ENCODE measurements at regions not wholly inside any gene's neighbourhood (a gene's known extent, or its start where the extent isn't known, plus 50 kb on each side); places are given as distances from the start of the nearest gene placed in this dataset.

DNA sequence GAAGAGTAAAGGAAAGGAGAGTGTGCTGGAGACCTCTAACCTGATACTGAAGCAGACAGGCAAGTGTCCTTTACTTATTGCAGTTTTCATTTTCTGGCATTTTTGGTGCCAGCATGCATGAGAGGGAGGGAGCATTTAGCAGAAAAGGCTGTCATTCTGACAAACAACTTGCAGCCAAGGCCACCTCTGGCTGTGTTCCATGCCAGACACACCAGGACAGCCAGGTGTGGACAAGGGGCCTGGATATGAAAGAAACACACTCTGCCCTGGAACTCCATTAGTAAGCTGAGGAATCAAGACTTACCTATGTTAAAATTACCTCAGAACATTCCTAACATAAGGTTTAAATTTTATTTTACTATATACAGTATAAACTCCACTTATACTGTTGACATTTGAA, 365.4 kb upstream of the CAMK1G start:
- DNase-seq (ENCODE audit: low read depth in 2 of 2): no peak

GRCh38 chr1:209218981-209219380, 364.5 kb upstream of the CAMK1G start:
- DNase-seq (ENCODE audit: low read depth in 2 of 2): no peak

DNA sequence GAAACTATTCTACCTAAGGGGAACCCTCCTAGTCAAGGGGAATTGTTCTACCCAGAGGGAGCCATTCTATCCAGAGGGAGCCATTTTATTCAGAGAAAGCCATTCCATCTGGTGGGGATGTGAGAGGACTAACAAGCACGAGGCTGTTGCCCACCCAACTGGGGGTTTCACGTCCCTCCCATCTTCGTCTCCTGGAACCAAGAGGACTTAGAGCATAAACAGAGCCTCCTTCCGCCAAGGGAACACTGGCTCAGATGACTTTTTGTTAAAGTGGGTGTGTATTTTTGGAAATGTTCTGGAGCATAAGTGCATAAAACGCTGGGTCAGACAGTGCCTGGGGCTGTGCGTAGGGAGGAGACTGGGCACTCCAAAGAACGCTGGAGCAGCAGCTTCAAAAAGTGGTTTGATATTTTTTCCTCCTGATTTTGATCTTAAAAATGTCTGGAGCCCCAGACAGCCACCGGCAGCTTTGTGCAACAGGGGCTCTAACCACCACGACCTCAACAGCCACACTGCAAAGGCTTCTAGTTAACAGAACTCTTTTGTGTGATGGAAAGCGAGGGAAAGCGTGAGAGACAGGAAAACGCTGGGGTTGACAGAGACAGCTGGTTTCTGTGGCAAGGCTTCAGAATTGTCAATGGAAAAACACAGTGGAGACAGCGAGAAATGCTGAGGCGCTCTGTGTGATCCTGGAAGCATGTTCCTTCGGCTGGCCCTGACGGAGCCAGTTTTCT, 363.6 kb upstream of the CAMK1G start:
- DNase-seq (ENCODE audit: low read depth in 2 of 2): no peak

- no peak for DNase-seq (ENCODE audit: low read depth in 2 of 2)
Measured at GRCh38 chr1:209222826-209223225, 360.7 kb upstream of the CAMK1G start.

DNA sequence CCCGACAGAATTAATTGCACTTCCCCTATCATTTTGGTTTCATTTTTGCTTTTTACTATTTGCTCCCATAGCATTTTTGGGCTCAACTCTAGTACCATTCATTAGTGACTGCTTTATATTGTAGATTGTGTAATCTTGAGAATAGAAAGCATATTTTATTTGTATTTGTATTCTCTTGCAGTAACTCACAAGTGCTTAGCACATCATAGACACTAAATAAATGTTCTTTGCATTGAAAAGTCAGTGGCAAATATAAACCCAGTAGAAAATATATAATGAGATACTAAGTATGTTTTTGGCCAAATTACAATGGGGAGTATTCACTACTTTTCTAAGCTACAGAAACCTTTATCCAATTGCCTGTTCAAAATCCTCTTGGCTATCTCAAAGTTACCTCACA, 359.7 kb upstream of the CAMK1G start:
- no peak for DNase-seq (ENCODE audit: low read depth in 2 of 2)

DNA sequence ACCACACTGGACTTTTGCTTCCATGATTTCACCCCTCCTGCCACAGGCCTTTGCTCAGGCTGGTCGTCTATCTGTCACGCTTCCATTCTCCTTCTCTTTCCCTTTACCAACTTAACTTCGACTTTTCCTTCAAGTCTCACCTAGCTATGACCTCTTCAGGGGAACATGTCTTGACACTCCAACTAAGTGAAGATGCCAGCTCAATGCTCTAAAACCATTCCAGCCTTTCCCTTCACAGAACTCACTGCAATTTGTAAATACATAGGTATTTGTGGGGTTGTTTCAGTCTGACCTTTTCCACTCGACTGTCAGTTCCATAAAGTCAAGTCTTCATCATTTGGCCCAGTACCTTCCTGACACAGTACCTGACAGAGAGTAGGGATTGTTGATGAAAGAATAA, 358.6 kb upstream of the CAMK1G start:
- no peak for DNase-seq (ENCODE audit: low read depth in 2 of 2)

DNA sequence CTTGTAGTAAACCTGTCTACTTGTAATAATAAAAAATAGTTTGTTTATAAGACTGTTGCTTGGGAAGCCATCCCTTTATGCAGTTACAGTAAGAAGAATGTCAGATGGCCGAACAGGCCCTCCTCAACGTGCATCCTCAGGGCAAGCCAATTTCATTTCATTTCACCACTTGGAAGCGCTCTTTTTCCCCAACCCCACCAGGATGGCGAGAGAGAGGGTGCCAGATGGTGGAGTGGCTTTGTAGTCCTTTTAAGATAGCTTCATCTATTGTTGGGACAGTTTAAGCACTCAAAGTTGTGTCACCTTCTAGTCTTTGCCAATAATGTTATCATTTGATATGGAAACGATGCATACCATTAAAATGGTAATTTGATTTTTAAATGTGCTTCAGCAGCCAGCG, 356.3 kb upstream of the CAMK1G start:
- DNase-seq (ENCODE audit: low read depth in 2 of 2): no peak

DNA sequence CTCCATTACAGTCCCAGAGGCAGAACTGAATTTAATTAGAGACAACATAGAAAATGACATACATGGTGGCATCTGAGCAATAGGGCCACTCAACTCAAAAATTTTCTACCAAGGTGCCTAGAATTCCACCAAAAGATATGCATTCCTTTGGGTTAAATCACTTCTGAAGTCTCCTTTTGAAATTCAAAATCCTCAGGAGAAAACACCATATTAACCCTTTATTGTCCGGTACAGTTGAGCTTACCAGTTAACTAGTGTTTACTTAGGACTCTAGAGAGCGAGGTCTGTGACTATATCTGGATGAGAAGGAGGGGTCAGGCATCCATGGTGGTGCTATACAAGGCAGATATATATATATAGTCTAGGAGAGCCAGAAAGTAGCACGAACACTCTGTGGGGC, 355.6 kb upstream of the CAMK1G start:
- DNase-seq (ENCODE audit: low read depth in 2 of 2): no peak

DNA sequence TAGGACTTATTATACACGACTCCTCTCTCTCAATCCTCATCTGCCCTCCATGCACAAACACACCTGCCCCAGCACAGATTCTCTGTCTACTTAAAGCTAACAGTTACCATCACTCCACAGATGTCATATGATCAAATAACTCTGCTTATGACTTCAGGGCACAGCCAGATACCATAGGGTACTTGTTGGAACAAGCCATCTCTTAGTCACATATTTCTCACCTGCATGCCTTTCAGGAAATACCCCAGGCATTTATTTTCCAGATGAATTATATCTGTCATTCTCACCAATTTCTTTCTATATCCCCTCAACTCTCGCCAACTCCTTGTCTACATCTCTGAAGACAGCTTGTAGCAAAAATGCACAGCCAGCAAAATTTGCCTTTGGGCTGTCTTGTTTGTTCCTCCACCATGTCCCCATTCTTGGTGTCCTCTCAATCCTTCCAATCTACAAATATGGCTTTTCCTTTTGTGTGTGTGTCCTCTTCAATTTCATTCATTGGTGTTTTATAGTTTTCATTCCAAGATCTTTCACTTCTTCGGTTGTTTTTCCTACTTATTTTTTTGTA, 353.9 kb upstream of the CAMK1G start:
- no peak for DNase-seq (ENCODE audit: low read depth in 2 of 2)

DNA sequence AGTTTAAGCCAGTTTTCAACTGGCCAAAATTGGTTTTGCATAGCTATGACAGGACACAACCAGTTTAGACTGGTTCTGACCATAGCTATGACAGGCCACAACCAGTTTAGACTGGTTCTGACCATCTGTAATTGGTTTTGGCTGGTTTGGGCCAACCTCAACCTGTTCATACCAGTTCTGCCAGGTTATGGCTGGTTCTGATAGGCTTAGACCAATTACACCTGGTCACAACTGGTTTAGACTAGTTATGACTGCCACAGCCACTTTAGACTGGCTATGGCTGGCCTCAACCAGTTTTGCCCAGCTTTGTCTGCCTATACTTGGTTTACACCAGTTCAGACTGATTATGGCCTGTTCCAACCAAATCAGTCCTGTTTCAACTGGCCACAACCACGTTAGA, 353.2 kb upstream of the CAMK1G start:
- no peak for DNase-seq (ENCODE audit: low read depth in 2 of 2)

GRCh38 chr1:209231476-209232156, 351.9 kb upstream of the CAMK1G start:
- no peak for DNase-seq (ENCODE audit: low read depth in 2 of 2)

DNA sequence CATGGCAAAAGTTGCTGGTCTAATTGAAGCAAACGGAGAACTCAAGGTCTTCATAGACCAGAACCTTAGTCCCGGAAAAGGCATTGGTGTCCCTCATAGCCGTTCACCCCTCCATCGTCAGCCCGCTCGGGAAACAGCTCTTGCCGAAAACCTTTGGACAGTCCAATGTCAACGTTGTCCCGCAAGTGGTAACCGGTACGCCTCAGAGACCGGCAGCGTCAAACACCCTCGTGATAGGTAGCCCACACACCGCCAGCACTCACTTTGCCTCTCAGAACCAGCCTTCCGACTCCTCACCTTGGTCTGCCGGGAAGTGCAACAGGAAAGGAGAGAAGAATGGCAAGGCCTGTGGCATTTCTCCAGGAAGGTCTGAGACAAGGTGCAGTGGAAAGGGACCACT, 351.3 kb upstream of the CAMK1G start:
- no peak for DNase-seq (ENCODE audit: low read depth in 2 of 2)

DNA sequence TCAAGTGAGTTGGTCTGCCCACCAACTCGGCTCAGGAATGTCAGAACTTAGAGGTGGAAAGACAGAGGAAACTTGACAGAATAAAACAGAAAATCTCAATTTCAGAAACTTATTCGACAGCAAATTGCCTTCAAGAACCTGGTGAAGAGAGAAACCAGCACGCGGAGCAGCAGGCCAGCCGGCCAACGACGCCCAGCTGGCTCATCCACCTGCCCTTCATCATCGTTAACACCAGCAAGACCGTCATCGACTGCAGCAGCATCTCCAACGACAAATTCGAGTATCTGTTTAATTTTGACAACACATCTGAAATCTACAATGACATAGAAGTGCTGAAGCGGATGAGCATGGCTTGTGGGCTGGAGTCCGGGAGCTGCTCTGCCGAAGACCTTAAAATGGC, 350.8 kb upstream of the CAMK1G start:
- no peak for DNase-seq (ENCODE audit: low read depth in 2 of 2)

GRCh38 chr1:209235166-209235565, 348.3 kb upstream of the CAMK1G start:
- DNase-seq (ENCODE audit: low read depth in 2 of 2): no peak

GRCh38 chr1:209238356-209238755, 345.2 kb upstream of the CAMK1G start:
- no peak for DNase-seq (ENCODE audit: low read depth in 2 of 2)

GRCh38 chr1:209240351-209240750, 343.2 kb upstream of the CAMK1G start:
- no peak for DNase-seq (ENCODE audit: low read depth in 2 of 2)

- no peak for DNase-seq (ENCODE audit: low read depth in 2 of 2)
Measured at GRCh38 chr1:209241487-209241886, 342.0 kb upstream of the CAMK1G start.

DNA sequence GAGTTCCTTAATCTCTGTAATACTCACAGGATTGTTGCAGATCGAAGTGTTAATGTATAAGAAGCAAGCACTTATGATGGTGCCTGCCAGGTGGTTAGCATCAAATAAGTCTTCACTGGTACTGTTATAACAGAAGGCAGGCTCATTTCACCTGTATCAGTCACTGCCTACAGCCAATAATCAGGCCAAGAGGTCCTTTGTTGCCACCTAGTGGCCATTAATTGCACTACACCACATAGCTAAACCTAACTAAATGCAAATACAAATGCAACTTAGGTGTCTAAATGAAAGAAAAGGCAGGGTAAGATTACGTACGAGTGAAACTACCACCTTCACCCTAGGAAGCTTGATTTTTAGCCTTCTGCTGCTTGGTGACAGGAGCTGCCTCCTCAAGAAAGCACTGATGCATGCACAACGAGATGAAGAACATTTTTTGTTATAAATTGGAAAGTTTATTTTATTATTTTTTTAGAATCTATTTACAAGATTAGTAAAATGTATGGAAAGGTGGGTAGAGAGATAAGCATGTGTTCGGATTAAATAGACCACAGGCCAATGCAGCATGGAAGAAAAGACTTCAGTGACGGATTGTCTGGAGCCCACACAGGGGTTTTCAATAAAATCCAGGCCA, 334.8 kb upstream of the CAMK1G start:
- DNase-seq (ENCODE audit: low read depth in 2 of 2): no peak

GRCh38 chr1:209249280-209249670, 334.2 kb upstream of the CAMK1G start:
- DNase-seq (ENCODE audit: low read depth in 2 of 2): no peak

DNA sequence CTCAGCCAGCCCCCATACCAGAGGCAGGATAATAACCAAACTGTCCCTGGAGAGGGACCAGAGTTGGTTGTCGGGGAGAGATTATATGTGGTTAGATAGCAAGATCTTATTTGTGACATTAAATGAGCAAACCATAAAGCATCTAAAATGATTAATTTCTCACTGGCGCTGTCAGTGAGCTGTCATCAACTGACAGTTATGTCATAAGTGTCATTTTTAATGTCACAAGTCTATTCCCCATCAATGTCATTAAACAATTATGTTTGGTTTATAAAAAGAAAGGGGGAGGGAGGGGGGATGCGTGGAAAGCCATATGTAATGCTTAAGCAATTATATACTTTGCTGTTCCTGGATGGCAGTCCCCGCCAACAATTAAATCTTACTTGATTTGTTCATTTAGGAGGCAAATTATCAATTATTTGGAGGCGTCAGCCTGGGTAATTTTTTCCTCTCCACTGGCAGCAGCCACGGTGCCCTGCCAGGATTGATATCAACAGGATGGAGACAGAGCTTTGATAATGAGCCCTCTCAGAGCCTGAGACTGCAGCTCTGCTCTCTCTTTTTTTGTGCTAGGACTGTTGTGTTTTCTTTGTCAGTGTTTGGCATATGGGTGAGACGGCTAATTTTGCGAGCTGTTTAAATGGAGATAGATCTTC, 333.6 kb upstream of the CAMK1G start:
- DNase-seq (ENCODE audit: low read depth in 2 of 2): no peak

DNA sequence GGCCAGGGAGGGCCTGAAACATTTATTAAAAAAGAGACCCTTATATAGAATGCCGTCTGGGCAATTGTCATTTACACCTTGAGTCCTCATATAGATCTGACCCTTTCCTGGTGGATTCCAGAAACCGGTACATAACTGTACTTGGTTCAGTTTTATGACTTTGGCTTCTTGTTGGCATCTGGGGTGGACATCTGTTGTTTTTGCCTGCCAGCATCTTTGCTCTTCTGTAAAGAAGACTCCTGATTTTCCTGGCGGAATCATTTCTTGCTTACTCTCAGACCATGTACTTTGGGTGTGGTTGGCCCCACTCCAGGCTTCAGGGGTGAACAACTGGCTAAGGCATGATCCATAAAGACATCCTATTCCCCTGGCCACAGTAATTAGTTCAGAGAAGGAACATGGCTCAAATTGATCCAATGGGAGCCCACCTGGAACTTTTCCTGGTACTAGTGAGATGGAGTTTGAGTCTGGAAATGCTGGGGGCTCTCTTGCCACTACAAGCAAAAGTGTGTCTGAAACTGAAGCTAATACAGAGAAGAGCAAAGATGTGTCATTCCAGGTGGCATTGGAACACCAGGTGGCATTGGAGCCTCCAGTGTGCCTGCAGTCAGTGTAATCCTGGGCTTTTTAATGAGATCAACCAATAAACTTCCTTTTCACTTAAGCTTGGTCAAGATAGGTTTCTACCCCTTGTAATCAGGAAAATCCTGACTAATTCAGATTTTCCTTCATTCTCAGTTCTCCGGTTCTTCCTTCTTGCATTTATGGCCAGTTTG, 332.5 kb upstream of the CAMK1G start:
- DNase-seq (ENCODE audit: low read depth in 2 of 2): no peak
